NCI-H1694 treated with DMSO at 0.1 percent for 48 hours (cell line): ENCODE measurements at regions not wholly inside any gene's neighbourhood (a gene's known extent, or its start where the extent isn't known, plus 50 kb on each side); places are given as distances from the start of the nearest gene placed in this dataset.
"Not testable (repeated sequence)": the region's sequence is repeated elsewhere in the genome, so short reads cannot be mapped to it uniquely, and the experiment has no call there.

Experiments used
- DNase-seq: peaks from one replicate; lab custom pipeline; 2025; lab: John Stamatoyannopoulos, UW

DNA sequence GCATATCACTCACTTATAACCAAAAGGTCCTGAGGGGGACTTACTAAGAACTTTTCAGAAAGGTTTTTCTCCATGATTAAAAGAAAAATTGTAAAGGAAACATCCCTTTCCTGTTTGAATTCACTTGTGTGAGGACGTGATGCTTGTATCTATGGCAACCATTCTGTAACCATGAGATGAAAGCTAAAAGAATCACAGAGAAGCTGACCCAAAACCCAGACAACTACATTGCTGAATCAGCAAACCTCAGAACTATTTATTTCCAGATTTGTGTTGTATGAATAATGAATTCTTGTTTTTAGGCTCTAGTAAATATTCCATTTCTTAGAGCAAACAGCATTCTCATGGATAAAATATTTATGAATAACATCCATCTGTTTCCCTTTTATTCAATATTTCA, 91.2 kb downstream of the RCHY1 start:
- DNase-seq: no peak

DNA sequence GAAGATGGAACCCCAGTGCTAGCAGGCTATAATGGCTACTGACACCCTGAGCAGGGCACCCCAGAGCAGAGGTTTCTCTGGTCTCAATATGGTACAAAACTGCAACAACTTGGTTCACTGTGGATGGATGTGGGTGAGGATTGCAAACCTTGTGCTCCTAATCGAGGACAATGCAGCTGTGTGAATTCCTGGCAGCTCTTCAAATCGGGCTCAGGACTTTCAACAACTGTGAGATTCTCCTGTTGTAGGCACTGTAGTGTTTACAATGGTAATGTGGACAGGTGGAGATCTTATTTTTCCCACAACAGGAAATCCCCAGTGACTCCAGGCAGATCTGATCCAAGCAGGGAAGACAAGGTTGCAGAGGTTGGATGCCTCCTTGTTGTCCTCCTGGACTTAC, 101.5 kb downstream of the RCHY1 start:
- no peak for DNase-seq

DNA sequence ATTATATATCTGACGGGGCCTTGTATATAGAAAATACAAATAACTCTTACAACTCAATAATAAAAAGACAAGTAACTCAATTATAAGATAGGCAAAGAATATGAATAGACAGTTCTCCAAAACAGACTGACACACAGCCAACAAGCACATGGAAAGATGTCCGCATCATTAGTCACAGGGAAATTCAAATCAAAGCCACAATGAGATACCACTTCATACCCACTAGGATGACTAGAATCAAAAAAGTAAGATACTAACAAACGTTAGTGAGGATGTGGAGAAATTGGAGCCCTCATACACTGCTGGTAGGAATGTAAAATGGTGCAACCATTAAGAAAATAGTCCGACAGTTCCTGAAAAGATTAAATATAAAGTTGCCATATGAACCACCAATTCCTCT, 115.7 kb downstream of the RCHY1 start:
- DNase-seq: no peak

DNA sequence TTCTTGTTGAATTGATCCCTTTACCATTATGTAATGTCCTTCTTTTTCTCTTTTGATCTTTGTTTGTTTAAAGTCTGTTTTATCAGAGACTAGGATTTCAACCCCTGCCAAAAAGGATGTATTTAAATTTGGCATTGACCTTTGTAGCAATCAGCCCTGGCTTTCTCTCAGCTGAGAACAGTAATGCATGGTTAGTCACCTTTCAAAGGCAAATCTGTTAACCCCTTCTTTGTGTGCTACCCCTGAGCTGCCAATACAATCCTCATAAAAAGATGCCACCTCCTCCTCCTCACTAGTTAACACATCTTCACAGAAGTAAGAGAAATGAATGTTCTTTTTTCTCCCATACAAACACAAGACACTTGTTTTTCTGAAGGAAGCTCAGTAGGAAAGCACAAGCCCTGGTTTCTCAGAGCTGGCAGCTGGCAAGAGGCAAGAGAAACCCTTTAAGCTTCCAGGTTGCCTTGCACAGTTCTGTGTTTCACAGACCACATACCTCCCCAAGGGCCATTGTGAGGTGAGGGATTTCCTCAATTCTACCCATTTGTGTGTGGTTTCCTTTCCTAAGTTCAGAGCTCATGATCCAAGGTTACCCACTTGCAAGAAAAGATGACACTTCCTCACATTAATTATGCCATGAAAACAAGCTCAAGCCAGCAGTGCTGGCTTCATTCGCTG, 122.6 kb downstream of the RCHY1 start:
- DNase-seq: no peak

DNA sequence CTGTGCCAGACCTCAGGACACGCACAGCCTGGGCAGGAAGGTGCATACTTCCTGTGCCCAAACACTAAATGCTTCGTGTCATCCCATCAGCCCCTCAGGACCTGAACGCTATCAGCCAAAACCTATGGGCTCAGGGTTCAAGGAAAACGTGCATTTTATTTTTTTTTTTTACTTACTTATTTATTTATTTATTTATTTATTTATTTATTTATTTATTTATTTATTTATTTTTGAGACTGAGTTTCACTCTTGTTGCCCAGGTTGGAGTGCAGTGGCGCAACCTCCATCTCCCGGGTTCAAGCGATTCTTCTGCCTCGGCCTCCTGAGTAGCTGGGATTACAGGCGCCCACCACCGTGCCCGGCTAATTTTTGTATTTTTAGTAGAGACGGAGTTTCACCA, 127.8 kb downstream of the RCHY1 start:
- not testable (repeated sequence) for DNase-seq

DNA sequence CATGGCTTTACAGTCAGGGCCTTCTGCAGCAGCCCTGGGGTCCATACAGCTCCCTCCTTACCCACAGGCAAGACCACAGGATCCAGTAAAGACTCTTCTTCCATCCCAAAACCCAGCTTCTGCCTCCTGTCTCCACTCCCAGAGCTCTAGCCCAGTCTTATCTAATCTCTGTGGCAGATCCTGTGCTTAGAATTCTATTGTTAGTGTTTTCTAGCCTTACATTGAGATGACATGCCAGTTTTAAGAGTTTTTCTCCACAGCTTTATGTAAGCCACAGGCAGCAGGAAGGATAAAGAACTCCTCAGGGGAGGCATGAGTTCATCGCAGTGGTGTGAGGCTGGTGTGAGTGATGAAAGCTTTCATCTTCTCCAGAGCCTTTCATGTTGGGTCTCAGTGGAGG, 129.1 kb downstream of the RCHY1 start:
- no peak for DNase-seq

DNA sequence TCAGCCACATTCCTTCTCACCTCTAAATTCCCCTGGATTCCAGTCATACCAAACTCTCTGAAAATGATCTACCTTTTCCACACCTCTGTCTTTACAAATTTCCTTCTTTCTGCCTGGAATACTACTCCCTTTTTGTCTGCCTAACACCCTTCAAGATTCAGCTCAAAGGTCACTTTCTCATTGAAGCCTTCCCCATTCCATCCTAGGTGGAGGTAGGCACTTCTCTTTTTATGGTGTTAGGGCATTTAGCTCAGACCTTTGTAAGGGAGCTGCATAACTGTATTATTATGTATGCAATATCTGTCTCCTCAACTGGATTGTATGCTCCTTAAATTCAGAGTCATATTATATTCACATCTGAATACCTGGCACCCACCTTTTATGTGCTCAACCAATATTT, 137.7 kb downstream of the RCHY1 start:
- DNase-seq: no peak

DNA sequence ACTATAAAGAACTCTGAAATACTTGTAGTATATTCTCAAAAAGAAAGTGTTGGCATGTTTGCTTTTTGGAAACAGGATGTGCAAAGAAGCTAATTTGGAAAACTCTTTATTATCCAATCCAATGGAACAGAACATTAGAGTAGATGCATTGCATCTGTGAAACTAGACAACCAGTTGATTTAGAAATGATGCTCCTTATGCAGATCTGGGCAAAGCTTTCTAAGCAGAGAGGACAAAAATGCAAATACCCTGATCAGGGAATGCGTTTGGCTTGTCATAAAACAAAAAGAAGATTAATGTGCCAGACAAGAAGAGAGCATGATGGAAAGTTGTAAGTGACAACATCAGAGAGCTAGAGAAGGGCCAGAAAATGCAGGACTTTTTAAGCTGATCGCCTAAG, 142.3 kb downstream of the RCHY1 start:
- no peak for DNase-seq

DNA sequence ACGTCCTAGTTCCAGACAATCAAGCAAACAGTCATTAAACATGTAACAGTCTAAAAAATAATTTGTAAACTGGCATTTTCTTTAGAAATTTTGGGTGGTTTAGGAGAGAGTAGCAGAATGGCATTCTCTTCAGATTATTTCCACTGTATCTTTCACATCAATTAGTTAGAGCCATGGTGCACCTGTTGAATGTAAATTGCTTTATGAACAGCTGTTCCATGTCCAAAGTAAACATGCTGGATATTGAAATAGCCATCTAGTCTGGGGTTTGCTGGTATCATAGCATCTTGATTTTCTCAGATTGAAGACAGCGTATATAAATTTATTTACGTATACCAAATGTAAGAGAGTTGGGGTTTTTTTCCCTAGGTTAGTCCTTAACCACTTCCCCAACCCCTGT, 143.6 kb downstream of the RCHY1 start:
- no peak for DNase-seq

DNA sequence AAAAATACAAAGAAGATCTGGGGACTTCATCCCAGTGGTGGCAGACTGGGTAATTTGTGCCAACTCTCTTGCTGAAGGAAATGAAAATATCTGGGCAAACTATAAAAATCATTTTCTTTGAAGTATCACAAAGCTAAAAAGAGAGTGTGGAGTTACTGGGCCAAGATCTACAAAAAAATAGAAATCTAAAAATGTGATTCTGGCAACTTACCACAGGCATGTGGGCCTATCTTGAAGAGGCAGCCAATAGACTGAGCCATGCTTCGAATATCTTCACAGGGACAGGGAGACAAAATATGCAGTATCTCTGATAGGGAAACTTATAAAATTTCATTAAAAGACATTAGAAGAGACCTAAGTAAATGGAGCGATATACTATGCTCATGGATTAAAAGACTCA, 168.8 kb downstream of the RCHY1 start:
- DNase-seq: no peak

DNA sequence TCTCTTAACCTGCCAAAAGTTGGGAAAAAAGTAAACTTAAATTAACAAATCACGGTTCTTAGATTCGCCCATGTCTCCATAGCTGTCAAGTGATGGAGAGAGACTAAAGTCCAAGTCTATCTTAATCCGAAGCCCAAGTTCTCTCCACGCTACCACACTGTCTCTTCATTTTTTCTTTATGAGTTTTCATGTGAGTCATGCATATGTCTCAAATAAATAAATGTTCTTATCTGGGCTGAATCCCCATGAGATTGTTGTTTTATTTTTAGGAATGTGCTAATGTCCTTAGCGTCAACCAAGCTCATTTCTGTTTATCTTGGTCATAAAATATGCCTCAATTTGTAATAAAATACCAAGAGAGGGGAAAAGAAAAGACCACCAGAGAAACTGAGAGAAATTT, 169.3 kb downstream of the RCHY1 start:
- no peak for DNase-seq

DNA sequence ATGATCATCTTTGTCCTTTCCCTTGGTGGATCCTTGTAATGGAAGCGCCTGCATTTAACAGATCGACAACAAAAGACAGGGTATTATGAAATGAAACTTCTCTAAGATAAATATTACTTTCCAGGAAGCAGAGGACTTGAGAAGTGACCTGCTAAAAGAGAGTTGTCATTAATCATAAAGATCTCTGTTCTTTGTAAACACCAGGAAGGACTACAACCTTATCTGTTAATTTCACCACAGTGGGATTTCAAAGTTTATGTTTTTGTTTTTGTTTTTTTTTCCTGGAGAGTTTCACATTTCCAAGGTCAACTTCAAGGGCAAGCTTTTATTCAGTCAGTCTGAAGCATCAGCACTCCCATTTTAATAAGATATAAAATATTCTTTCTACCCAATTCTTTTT, 170.9 kb downstream of the RCHY1 start:
- no peak for DNase-seq

DNA sequence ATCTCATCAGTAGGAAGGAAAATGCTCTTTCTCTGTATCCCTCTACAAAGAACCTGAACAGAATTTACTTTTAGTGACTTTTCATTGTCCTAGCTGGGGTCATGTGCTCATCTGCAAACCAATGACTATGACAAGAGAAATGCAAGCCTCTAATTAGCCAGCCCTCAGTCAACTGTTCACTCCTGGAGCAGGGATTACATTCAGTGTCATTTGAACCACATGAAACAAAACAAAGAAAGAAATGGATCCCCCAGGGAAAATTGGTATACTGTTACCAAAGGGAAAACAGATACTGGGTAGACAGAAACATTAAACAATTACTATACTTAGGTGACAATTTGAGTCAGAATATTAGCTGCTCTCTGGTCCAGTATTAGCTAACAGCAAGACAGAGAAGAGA, 173.6 kb downstream of the RCHY1 start:
- DNase-seq: no peak

DNA sequence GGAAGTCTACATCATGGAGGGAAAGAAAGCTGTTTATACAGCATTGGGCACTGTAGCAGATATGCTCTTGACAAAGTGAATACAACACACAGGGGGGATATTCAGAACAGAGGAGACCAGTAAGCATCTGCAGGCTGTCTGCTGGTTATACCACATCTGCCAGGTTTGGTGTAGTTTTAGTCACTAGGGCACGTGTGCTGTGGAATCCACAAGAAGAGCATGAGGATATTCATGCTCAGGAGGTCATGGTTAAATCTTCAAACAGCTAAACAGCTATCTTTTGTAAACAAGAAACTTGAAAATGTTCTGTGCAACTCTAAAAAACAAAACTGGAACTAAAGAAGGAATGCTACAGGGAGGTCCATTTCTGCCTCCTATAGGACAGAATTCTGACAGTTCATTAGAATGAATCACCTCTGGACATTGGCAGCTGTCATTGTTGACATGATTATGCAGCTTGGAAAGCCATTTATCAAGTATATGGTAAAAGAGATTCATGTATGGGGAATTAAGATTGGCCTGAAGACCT, 175.8 kb downstream of the RCHY1 start:
- no peak for DNase-seq

DNA sequence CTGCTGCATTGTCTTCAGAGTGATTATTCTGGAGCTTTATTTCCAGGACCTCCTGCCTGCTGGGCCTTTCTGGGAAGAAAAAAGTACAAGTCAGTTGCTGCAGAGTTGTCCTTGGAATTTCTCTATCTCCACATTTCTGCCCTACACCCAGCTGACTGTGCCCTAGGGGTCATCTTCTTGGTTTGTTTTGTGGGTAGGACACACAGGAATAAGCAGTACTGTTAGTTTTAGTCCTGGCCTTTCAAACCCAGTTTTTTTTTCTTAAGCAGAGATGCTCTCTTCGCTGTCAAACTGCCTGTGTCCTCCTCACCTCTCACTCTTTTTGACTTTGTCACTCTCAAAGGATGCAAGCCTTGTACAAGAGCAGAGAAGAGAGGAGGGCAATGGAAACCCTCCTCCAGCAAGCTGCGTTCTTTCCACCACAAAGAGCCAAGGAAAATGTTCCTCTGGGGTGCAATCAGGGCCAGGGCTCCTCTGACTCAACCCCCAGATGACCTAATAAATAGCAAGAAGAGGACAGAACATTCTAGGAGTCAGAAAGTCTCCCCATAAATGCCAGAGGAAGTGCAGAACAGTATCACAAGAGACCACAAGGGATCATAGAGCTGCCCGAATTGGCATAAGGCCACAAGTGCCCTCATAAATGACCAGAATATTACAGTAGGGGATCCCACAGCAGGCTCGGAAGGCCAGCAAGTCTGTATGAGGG, 186.2 kb downstream of the RCHY1 start:
- no peak for DNase-seq

DNA sequence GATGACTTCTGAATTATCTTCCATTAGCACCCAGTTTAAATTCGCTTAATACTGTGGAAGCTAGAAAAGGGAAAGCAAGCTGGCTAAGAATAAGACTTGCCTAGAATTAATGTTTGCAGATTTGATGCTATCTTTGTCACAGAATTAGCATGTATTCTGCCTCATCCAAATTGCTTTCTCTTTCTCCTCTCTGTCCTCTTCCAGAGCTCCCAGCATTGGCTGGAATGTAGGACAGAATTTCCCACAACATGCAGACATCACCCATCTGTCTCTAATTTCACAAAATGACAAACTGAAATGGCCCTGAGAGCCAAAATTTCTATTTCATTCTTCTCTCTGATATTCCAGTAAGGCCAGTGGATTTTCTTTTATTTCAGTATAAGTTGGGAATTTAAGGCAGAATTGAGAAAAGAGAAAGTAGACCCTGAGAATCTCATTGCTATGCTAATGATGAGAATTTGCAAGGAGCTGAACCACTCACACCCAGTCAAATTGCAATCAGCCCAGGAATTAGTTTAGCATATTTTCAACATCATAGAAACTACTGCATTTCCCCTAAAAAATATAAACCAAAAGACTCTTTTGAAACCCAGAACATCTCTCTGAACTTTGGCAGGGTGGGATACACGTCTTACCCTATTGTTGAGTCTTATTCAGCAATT, 188.8 kb downstream of the RCHY1 start:
- DNase-seq: no peak

DNA sequence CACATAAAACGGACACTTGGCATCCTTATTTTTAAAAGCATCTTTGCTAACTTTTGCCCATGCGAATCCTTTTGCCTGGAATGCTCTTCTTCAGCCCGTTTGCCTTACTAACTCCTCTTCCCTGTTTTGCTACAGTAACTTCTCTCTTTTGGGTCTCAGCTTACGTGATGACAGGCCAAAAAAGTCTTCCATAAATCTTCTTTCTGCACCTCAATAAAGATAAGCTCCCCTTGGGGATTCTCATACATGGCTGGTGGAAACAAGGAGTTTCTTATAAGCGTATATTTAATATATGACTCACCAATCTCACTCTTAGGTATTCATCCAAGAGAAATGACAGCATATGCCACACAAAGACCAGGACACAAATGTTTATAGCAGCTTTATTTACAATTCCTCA, 192.7 kb downstream of the RCHY1 start:
- DNase-seq: no peak

DNA sequence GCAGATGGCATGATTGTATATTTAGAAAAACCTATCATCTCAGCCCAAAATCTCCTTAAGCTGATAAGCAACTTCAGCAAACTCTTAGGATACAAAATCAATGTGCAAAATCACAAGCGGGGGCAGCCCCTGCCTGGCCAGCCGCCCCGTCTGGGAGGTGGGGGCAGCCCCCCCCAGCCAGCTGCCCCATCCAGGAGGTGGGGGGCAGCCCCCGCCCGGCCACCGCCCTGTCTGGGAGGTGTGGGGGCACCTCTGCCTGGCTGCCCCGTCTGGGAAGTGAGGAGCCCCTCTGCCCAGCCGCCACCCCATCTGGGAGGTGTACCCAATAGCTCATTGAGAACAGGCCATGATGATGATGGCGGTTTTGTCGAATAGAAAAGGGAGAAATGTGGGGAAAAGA, 196.6 kb downstream of the RCHY1 start:
- not testable (repeated sequence) for DNase-seq

DNA sequence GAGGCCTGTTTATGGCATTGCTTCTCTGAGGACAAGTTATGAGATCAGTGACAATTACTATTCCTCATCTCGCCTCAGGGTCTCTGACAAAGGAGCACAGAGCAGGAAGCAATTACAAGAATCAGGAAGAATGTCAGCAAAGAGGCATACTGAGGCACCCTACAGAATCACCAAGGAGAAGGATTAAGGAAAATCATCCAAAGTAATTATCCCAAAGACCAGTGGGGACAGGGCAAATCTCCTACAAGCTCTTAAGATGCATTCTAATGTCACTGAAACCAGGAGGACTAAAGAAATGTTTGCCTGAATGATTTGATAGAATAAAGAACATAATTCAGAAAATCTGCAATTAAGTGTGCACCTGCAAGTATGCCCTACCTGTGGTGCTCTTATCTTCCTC, 206.2 kb downstream of the RCHY1 start:
- DNase-seq: no peak

DNA sequence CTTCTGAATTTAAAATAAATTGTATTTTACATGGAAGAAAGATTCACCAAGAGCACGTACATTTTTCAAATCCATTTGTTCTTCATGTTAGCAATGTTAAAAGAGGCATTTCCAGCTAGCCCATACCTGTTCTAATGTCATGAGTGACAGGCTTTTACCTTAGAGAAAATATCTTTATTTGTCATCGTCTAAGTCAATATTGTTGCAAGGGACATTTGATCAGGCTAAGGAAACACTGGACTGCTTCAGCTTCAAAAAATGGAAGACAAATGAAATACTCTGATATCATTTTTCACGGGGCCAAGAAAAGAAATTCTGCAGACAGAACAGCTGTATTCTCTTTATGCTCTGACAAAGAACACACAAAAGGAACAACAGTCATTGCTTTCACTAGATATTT, 207.7 kb downstream of the RCHY1 start:
- no peak for DNase-seq

DNA sequence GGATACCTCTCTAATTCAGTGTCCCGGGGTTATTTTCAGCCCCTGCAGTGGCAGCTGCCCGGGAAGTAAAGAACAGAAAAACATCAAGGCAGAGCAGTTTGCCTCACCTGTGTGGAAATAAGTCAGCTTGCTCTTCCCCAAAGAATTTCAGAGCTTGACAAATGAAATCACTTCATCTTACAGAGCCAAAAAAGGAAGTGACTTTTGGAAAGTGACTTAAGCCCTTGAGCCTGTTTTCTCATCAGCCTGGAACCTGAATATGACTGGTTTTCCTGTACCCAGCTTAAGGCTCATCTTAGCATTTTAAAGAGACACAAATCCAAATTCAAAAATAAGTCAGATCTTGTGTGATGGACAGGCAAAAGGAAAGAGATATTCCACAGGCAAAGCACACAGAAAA, 211.6 kb downstream of the RCHY1 start:
- DNase-seq: no peak

DNA sequence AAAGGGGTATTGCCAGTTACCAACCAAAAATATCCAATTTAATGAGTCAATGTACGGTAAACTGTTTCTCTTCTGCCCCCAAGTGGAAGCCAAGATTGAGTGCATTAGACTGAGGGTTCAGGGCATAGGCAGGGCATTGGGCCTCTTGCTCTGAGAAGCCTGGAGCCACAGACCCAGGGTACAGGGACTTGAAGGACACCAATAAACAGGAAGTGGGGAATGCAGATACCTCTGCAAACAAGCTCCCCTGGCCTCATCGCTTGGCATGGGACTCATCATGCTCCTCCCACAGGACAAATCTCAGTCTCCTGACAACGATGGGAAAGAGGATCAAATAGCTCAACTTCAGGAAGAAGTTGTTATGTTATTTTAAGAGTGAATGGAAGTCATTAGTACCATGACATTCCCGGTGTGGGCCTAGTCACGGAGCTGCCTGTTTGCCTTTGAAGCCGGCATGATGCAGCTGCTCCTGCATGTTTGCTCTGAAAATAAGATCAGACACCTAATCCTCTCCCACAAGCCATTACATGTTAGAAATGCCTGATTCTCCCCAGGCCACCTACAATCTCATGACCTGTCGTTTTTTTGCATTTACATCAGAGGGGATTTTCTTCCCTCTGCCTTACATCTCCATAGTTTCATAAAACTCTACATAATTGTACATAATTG, 224.2 kb downstream of the RCHY1 start:
- DNase-seq: peak; percentile 26
